Pancreas (tissue), 10 donors: ENCODE measurements at regions not wholly inside any gene's neighbourhood (a gene's known extent, or its start where the extent isn't known, plus 50 kb on each side); places are given as distances from the start of the nearest gene placed in this dataset.

Source experiments
- ATAC-seq, 4 donors: fragments of 200-7000 bp; cut with Tn5 transposase; one replicate each; pipeline versions ENCODE4 v1.8.0 to v1.9.1; 2020; ENCODE audit warnings: mild to moderate bottlenecking in 4 of 4, moderate library complexity in 4 of 4
- DNase-seq, 6 donors: peaks; one replicate each; pipeline ENCODE4 v3.0.0-alpha.2; 2020
- FAIRE-seq: peaks from 2 replicates; lab custom pipeline; 2012; peaks lifted over from hg19 to GRCh38; lab: Jason Lieb, UNC
- H3K27ac ChIP-seq, 4 donors: fragments of 200-600 bp; sonication (generic); 1 replicate in 3 of 4; 2 replicates in 1 of 4; pipeline versions ENCODE4 v1.5.0 to v1.8.0; 2020
- H3K27me3 ChIP-seq, 4 donors: fragments of 200-600 bp; one replicate each; pipeline ENCODE4 v1.8.0; 2021
- H3K36me3 ChIP-seq, 3 donors: fragments of 200-600 bp; sonication (generic) in 1 of 3; one replicate each; pipeline versions ENCODE4 v1.5.0 to v1.8.0; 2020 to 2021
- H3K4me1 ChIP-seq, 3 donors: fragments of 200-600 bp; one replicate each; pipeline ENCODE4 v1.8.0; 2021
- H3K4me3 ChIP-seq, 4 donors: fragments of 200-600 bp; sonication (generic) in 2 of 4; one replicate each; pipeline versions ENCODE4 v1.5.0 to v1.8.0; 2020 to 2021
- H3K9me3 ChIP-seq, 4 donors: fragments of 200-600 bp; one replicate each; pipeline ENCODE4 v1.8.0; 2021
- WGBS, 2 donors: extraction: QIAGEN DNeasy Blood & Tissue Kit; methylation state at CpG; one replicate each; pipeline ENCODE4 v1.1.7; 2013; 5-methylcytosine and 5-hydroxymethylcytosine counted together
- intact Hi-C, 3 donors: fragments of 100-400 bp; cut with DNase I; formaldehyde crosslinking; loops; one replicate each; pipeline versions ENCODE4 v1.11.1 to v1.14.2; 2022
- TF ChIP-seq, protein P1 (sequence below), 4 donors: fragments of 200-600 bp; sonication (generic) in 3 of 4; IDR thresholded peaks; one replicate each; pipeline versions ENCODE4 v1.5.0 to v1.8.0; 2021; ENCODE audit warnings: antibody characterized with exemption in 4 of 4
- donor health status: healthy with polysubstance abuse.
- donor health status: DM: no; HTN: no; CAD: no; lungs with moderate emphysema.
- donor health status: DM: no; HTN: no; CAD: no.
- donor health status: control.
- donor health status: control.
- donor health status: Bipolar disorder and iron deficiency.
- donor health status: DM: yes; HTN: yes; CAD: no.
- donor health status: DM: no; HTN: no; CAD: no.
- donor health status: DM: no; HTN: no; CAD: no.
- donor health status: DM: yes; HTN: yes; CAD: no.

DNA sequence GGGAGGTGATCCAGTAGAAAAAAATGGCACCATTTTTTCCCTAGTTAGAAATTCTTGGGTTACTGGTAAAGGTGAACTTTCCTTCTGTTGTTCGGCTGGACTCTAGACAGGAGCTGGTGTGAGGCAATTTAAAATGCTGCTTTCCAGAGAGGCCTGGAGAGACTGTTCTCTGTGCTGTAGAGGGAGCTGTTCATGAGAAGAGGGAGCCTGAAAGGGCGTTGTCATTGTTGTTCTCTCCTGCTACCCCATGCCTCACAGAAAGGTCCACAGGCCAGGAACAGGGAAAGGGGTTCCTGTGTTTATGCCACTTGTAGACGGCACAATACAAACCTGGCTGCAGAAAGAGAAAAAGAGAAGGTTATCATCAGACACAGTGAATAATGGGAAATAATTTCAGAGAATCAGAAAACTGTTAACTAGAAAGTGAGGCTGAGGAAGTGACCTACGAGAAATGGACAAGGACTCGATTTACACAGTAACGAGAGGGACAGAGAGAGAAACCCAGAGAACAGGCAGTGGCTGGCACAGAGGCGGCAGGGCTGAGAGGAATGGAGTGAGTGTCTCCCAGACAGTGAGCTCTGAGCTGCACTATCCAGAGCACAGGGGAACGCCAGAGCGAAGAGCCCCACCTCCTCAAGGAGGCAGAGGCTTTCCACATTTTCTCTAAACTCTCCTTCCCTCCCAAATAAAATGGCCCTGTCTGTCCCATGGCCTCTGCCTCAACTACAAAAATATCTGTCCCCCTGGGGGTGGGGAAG, 109.2 kb downstream of the RRM1 start:
- Histone ChIP-seq H3K4me1 (no peaks in the 10 kb centered on the region), H3K27ac (no peak overlapping the region), H3K36me3 (no peaks in the 10 kb centered on the region), H3K9me3 (no peaks in the 10 kb centered on the region), H3K27me3 (no peaks in the 10 kb centered on the region), H3K4me3 (no peak overlapping the region)
- intact Hi-C loops, result no loop called here
- no peak for ATAC-seq
- no peak for DNase-seq
- TF ChIP-seq, protein P1, sequence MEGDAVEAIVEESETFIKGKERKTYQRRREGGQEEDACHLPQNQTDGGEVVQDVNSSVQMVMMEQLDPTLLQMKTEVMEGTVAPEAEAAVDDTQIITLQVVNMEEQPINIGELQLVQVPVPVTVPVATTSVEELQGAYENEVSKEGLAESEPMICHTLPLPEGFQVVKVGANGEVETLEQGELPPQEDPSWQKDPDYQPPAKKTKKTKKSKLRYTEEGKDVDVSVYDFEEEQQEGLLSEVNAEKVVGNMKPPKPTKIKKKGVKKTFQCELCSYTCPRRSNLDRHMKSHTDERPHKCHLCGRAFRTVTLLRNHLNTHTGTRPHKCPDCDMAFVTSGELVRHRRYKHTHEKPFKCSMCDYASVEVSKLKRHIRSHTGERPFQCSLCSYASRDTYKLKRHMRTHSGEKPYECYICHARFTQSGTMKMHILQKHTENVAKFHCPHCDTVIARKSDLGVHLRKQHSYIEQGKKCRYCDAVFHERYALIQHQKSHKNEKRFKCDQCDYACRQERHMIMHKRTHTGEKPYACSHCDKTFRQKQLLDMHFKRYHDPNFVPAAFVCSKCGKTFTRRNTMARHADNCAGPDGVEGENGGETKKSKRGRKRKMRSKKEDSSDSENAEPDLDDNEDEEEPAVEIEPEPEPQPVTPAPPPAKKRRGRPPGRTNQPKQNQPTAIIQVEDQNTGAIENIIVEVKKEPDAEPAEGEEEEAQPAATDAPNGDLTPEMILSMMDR (IDR thresholded peaks at IDR 0.05), result no peak
- FAIRE-seq, result no peak
- WGBS, 2 donors, result 67 to 86% methylated on average over 9 of the region's 9 CpGs

DNA sequence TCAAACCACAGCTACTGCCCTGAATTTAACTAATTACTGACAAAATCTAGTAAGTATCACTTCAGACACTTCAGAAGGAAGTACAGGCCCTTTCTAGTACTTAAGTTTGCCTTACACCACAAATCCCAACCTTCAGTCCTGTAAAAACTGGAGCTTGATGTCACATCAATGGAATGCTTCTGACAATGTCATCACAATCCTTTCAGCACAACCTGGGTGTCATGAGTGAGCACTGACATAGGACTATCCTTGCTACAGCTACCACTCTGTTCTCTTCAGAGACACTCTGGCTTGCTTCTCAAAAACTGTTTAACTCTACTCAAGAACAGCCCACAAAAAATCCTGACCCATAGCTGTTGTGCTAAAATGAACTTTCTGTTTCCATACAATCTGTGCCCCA, 108.2 kb downstream of the RRM1 start:
- TF ChIP-seq, protein P1 (IDR thresholded peaks at IDR 0.05), result no peak
- Histone ChIP-seq H3K27me3 (no peaks in the 10 kb centered on the region), H3K36me3 (no peaks in the 10 kb centered on the region), H3K27ac (no peak overlapping the region), H3K4me1 (no peaks in the 10 kb centered on the region), H3K9me3 (no peaks in the 10 kb centered on the region), H3K4me3 (no peak overlapping the region)
- FAIRE-seq (no peak), DNase-seq (no peak), ATAC-seq (no peak)
- intact Hi-C loops, result no loop called here

DNA sequence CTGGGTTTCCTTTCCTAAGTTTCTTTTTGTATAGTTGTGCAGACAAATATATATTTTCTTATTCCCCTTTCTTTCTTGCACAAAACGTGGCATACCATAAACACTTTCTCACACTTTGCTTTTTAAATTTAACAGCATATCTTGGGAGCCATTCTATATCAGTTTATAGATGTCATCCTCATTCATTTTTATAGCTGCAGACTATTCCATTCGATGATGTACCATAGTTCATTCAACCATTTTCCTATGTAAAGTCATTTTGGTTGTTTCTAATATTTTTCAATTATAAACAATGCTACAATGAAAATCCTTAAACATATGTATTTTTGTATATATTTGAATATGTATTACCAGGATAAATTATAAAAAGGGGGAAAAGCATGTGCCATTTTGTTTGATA, 102.5 kb downstream of the RRM1 start:
- DNase-seq (no peak), ATAC-seq (no peak), FAIRE-seq (no peak)
- no peaks in the 10 kb centered on the region for H3K4me1 ChIP-seq
- TF ChIP-seq, protein P1 (IDR thresholded peaks at IDR 0.05), result no peak
- H3K36me3 ChIP-seq, result no peaks in the 10 kb centered on the region
- intact Hi-C loops, result no loop called here
- H3K27ac ChIP-seq, result no peak overlapping the region
- H3K9me3 ChIP-seq, result no peaks in the 10 kb centered on the region
- H3K4me3 ChIP-seq, result no peak overlapping the region
- no peaks in the 10 kb centered on the region for H3K27me3 ChIP-seq
- 76 to 96% methylated on average over 2 of the region's 2 CpGs for WGBS, 2 donors

DNA sequence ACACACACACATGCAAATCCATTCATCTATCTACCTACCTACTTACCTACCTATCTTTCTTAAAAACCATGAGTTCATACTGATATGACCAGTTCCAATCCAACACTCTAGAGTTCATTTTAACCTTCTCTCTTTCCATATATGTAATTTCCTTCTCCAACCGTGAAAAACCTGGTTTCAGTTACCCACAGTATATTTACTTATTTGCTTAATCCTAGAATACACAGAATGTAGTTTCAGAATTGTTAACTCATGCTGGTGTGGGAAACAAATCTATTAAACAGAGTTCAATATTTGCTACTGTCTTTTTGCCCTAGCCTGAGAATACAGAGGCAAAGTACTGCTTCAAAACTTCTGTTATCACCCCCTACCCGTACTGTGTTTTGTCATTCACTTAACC, 101.3 kb downstream of the RRM1 start:
- intact Hi-C loops, result no loop called here

DNA sequence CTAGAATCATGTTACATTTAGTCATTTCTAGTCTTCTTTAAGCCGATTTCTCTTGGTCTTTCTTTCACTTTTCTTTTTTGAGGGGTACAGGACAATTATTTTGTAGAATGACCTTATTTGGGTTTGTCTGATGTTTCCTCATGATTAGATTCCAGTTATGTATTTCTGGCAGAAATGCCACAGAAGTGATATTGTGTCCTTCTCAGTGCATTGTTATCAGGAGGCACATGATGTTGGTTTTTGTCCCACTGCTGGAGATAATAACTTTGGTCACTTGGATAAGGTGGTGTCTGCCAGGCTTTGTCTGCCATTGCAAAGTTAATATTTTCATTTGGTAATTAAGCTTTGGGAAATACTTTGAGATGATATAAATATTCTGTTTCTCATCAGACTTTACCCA, 100.3 kb downstream of the RRM1 start:
- 96 to 97% methylated on average over 1 of the region's 1 CpG for WGBS, 2 donors
- no peaks in the 10 kb centered on the region for H3K27me3 ChIP-seq
- H3K36me3 ChIP-seq, result no peaks in the 10 kb centered on the region
- H3K9me3 ChIP-seq, result no peaks in the 10 kb centered on the region
- no peak overlapping the region for H3K4me3 ChIP-seq
- FAIRE-seq (no peak), ATAC-seq (no peak), DNase-seq (no peak)
- TF ChIP-seq, protein P1 (IDR thresholded peaks at IDR 0.05), result no peak
- no peaks in the 10 kb centered on the region for H3K4me1 ChIP-seq
- no peak overlapping the region for H3K27ac ChIP-seq
- intact Hi-C loops, result loop anchor here in 1 of 3 donors (5.0 kb wide), 1 partner anchor 812 kb away; no protein-coding TSS in a partner anchor

More for the DNA sequence above, 101.3 kb downstream of the RRM1 start:
- FAIRE-seq (no peak), DNase-seq (no peak), ATAC-seq (no peak)
- Histone ChIP-seq H3K4me3 (no peak overlapping the region), H3K4me1 (no peaks in the 10 kb centered on the region), H3K36me3 (no peaks in the 10 kb centered on the region), H3K27ac (no peak overlapping the region), H3K27me3 (no peaks in the 10 kb centered on the region), H3K9me3 (no peaks in the 10 kb centered on the region)
- TF ChIP-seq, protein P1 (IDR thresholded peaks at IDR 0.05), result no peak
- WGBS, 2 donors, result 25 to 33% methylated on average over 2 of the region's 2 CpGs
